Keratinocyte (primary cell): ENCODE measurements at regions not wholly inside any gene's neighbourhood (a gene's known extent, or its start where the extent isn't known, plus 50 kb on each side); places are given as distances from the start of the nearest gene placed in this dataset.

Source experiments
- DNase-seq: peaks from one replicate; pipeline ENCODE4 v3.0.0-alpha.2; 2011; ENCODE audit warnings: low read depth, missing footprints, low spot score
- FAIRE-seq: peaks from 2 replicates; lab custom pipeline; 2011; peaks lifted over from hg19 to GRCh38; lab: Jason Lieb, UNC
- H2AFZ ChIP-seq: 2 replicates; pipeline ENCODE4 v1.6.0; 2012; ENCODE audit warnings: low read length, control low read depth, inconsistent platforms; ENCODE audit not compliant: control insufficient read depth
- H3K27ac ChIP-seq: 2 replicates; pipeline ENCODE4 v1.5.1; 2011; ENCODE audit warnings: low read length; ENCODE audit not compliant: control insufficient read depth, insufficient read depth
- H3K27me3 ChIP-seq: 3 replicates; pipeline ENCODE4 v1.6.0; 2011; ENCODE audit warnings: low read length; ENCODE audit not compliant: control insufficient read depth, insufficient read depth; ENCODE audit errors: extremely low read depth
- H3K36me3 ChIP-seq, 2 experiments: 2 replicates in 1 of 2; 3 replicates in 1 of 2; pipeline ENCODE4 v1.5.1; 2011; ENCODE audit warnings: low read length in 2 of 2, mild to moderate bottlenecking in 1 of 2; ENCODE audit not compliant: control insufficient read depth in 2 of 2, insufficient read depth in 2 of 2; ENCODE audit errors: extremely low read depth in 1 of 2
- H3K4me1 ChIP-seq: 3 replicates; pipeline ENCODE4 v1.5.1; 2011; ENCODE audit warnings: low read length; ENCODE audit not compliant: control insufficient read depth, insufficient read depth; ENCODE audit errors: extremely low read depth
- H3K4me2 ChIP-seq: 3 replicates; pipeline ENCODE4 v1.6.0; 2011; ENCODE audit warnings: low read depth, low read length; ENCODE audit not compliant: control insufficient read depth, insufficient read depth; ENCODE audit errors: extremely low read depth
- H3K4me3 ChIP-seq, 3 experiments: fragments of 200-600 bp in 1 of 3; sonication (generic) in 1 of 3; 2 replicates in 2 of 3; 3 replicates in 1 of 3; pipeline ENCODE4 v1.5.1; 2011 to 2016; ENCODE audit warnings: low read length in 3 of 3, mild to moderate bottlenecking in 3 of 3, control low read depth in 2 of 3, inconsistent platforms in 1 of 3, low read depth in 1 of 3, mixed read lengths in 1 of 3, mixed run types in 1 of 3, moderate library complexity in 1 of 3; ENCODE audit not compliant: control insufficient read depth in 2 of 3, insufficient read depth in 2 of 3; ENCODE audit errors: extremely low read depth in 1 of 3
- H3K79me2 ChIP-seq: 2 replicates; pipeline ENCODE4 v1.6.0; 2012; ENCODE audit warnings: low read length; ENCODE audit not compliant: control insufficient read depth, insufficient read depth
- H3K9ac ChIP-seq: 3 replicates; pipeline ENCODE4 v1.6.0; 2011; ENCODE audit warnings: low read length; ENCODE audit not compliant: control insufficient read depth, insufficient read depth; ENCODE audit errors: extremely low read depth
- H3K9me1 ChIP-seq: 3 replicates; pipeline ENCODE4 v1.6.0; 2011; ENCODE audit warnings: low read length; ENCODE audit not compliant: control insufficient read depth, insufficient read depth; ENCODE audit errors: extremely low read depth
- H3K9me3 ChIP-seq: 2 replicates; pipeline ENCODE4 v1.5.1; 2012; ENCODE audit warnings: low read depth, low read length; ENCODE audit not compliant: control insufficient read depth
- H4K20me1 ChIP-seq: 3 replicates; pipeline ENCODE4 v1.6.0; 2011; ENCODE audit warnings: low read length; ENCODE audit not compliant: control insufficient read depth, insufficient read depth; ENCODE audit errors: extremely low read depth
- EZH2 ChIP-seq: IDR thresholded peaks from one replicate; pipeline ENCODE4 v1.6.1; 2012; ENCODE audit warnings: inconsistent platforms, mild to moderate bottlenecking, low read length, moderate library complexity
- dilution Hi-C: fragments of 300-500 bp; cut with MboI; formaldehyde crosslinking; loops from one replicate; pipeline ENCODE4 v1.7.0; 2020; ENCODE audit warnings: low sequenced_read_pairs; ENCODE audit not compliant: extremely low pct_ligation_motif_present
- TF ChIP-seq, protein P1 (sequence below), 3 experiments: IDR thresholded peaks in 1 of 3; conservative IDR thresholded peaks in 1 of 3; optimal IDR thresholded peaks in 1 of 3; 2 replicates in 2 of 3; 3 replicates in 1 of 3; pipeline versions ENCODE3 to v1.5.1; 2011; ENCODE audit warnings: low read length in 3 of 3, mild to moderate bottlenecking in 3 of 3, moderate library complexity in 2 of 3, control low read depth in 1 of 3, inconsistent platforms in 1 of 3; ENCODE audit not compliant: insufficient read depth in 2 of 3; ENCODE audit errors: extremely low read depth in 1 of 3

DNA sequence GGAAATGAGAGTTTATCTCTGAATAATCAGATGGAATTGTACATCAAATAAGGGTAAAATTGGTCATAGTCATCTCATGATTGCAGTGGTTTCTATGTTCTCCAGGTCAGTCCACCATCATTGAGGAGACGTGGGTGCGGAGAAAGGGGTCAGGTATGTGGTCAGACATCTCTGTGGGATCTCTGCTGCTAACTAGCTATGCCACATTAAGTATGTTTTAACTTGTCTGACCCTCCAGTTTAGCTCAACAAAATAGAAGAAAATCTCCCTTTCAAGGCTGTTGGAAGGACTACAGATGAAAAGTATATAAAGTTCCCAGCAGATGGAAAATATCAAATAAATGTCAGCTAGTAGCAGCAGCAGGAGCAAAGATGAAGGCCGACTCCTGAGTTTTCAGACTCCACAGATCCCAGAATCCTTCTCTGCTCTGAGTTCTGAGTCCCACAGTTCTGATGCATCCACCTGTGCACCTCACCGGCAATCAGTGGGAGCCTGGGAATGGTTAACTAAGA lies 106.6 kb upstream of the CYP1B1 start:
- no peak overlapping the region for H2AFZ ChIP-seq
- no peaks in the 10 kb centered on the region for H3K79me2 ChIP-seq
- no peak overlapping the region for H3K9ac ChIP-seq
- dilution Hi-C loops, result no loop called here
- FAIRE-seq (no peak), DNase-seq (no peak)
- no peak overlapping the region for H3K4me3 ChIP-seq
- H4K20me1 ChIP-seq, result no peaks in the 10 kb centered on the region
- no peak overlapping the region for H3K27ac ChIP-seq
- no peak overlapping the region for H3K4me2 ChIP-seq
- no peaks in the 10 kb centered on the region for H3K36me3 ChIP-seq
- H3K27me3 ChIP-seq, result no peaks in the 10 kb centered on the region
- no peaks in the 10 kb centered on the region for H3K9me1 ChIP-seq
- no peaks in the 10 kb centered on the region for H3K9me3 ChIP-seq
- peaks cover 2% of the 10 kb centered on the region for H3K4me1 ChIP-seq
- no peak for TF ChIP-seq EZH2
- TF ChIP-seq, protein P1, sequence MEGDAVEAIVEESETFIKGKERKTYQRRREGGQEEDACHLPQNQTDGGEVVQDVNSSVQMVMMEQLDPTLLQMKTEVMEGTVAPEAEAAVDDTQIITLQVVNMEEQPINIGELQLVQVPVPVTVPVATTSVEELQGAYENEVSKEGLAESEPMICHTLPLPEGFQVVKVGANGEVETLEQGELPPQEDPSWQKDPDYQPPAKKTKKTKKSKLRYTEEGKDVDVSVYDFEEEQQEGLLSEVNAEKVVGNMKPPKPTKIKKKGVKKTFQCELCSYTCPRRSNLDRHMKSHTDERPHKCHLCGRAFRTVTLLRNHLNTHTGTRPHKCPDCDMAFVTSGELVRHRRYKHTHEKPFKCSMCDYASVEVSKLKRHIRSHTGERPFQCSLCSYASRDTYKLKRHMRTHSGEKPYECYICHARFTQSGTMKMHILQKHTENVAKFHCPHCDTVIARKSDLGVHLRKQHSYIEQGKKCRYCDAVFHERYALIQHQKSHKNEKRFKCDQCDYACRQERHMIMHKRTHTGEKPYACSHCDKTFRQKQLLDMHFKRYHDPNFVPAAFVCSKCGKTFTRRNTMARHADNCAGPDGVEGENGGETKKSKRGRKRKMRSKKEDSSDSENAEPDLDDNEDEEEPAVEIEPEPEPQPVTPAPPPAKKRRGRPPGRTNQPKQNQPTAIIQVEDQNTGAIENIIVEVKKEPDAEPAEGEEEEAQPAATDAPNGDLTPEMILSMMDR (optimal IDR thresholded peaks at IDR 0.05 in 1 of 3, IDR thresholded peaks at IDR 0.05 in 1 of 3, conservative IDR thresholded peaks at IDR 0.05 in 1 of 3; ENCODE audit: extremely low read depth in 1 of 3, insufficient read depth in 2 of 3, low read length in 3 of 3), result no peak

DNA sequence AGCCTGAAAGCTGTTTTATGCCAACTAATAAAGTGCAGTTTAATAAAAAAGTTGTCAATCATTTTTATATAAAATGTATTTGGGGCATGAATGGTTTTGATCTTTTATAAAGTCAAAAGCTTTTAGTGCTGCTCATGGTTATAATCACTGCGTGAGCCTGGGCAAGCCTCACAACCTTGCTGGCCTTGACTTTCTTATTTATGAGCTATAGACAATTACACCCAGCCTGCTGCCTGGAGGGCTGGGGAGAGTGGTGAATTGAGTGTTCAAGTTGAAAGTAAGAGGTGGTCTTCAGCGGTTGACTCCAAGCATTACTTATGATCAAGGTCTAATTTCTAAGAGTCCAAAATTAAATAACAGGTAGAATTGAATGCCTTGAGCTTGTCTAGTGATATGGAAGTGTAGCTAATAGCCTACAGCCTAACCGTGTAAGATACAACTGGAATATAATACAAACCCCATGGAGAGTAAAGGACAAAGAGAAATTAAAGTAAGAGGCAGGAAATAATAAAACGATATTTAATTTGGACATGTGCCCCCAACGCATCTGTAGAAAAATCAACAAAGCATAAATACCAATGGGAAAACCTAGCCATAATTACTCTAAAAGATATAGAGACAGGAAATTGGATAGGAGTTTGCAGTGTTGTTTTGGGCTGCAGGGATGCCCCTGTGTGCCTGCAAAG lies 106.0 kb upstream of the CYP1B1 start:
- Histone ChIP-seq H3K79me2 (no peaks in the 10 kb centered on the region), H3K36me3 (no peaks in the 10 kb centered on the region), H3K4me3 (no peak overlapping the region), H3K27ac (no peak overlapping the region), H3K9me1 (no peaks in the 10 kb centered on the region), H3K4me2 (no peak overlapping the region), H3K4me1 (peaks cover 2% of the 10 kb centered on the region), H3K9ac (no peak overlapping the region), H3K9me3 (no peaks in the 10 kb centered on the region), H2AFZ (no peak overlapping the region), H3K27me3 (no peaks in the 10 kb centered on the region), H4K20me1 (no peaks in the 10 kb centered on the region)
- FAIRE-seq (no peak), DNase-seq (no peak)
- TF ChIP-seq, protein P1 (optimal IDR thresholded peaks at IDR 0.05 in 1 of 3, IDR thresholded peaks at IDR 0.05 in 1 of 3, conservative IDR thresholded peaks at IDR 0.05 in 1 of 3; ENCODE audit: extremely low read depth in 1 of 3, insufficient read depth in 2 of 3, low read length in 3 of 3), result no peak
- TF ChIP-seq EZH2, result no peak
- dilution Hi-C loops, result no loop called here
